ENCODE measurements at regions not wholly inside any gene's neighbourhood (a gene's known extent, or its start where the extent isn't known, plus 50 kb on each side); places are given as distances from the start of the nearest gene placed in this dataset.

DNA sequence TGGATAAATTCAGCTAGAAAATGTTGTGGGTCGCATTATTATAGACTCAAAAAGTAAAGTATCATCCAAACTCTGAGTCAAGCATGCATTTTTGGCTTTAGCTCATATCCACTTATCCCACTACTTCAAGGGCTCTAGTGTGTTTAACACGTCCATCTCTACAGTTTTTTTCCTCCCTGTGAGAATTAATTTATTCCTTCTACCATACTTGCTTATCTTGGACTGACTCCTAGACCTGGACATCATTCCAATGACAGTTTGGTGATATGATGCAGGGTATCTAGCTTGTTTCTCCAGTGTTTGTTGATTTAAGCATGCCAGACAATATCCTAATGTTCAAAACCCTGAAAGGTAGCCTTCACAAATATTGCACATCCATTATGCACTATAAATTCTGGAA, 1037.1 kb upstream of the INTU start:
- Histone ChIP-seq H3K27ac (ENCODE audit: extremely low read length, insufficient read depth, low read length) (no peak overlapping the region), H3K27me3 (ENCODE audit: control insufficient read depth in 1 of 2, insufficient read depth in 2 of 2, low read length in 2 of 2) (no peaks in the 10 kb centered on the region), H3K9me3 (ENCODE audit: low read length) (no peaks in the 10 kb centered on the region), H3K4me2 (ENCODE audit: low read depth, low read length) (no peak overlapping the region), H3K9ac (ENCODE audit: insufficient read depth, low read depth, low read length) (no peak overlapping the region), H2AFZ (ENCODE audit: low read length) (no peak overlapping the region), H3K4me1 (ENCODE audit: insufficient read depth, low read length) (no peaks in the 10 kb centered on the region), H3K36me3 (replicated peaks in 1 of 2; ENCODE audit: control insufficient read depth in 1 of 2, insufficient read depth in 2 of 2, low read length in 2 of 2) (no peaks in the 10 kb centered on the region), H3K4me3 (replicated peaks in 1 of 3; ENCODE audit: insufficient read depth in 1 of 3, low read depth in 2 of 3, low read length in 3 of 3) (no peak overlapping the region), H4K20me1 (ENCODE audit: insufficient read depth, low read length) (no peaks in the 10 kb centered on the region), H3K79me2 (ENCODE audit: insufficient read depth, low read length) (no peaks in the 10 kb centered on the region)
- intact Hi-C loops (cut with micrococcal nuclease; ENCODE audit: unreplicated experiment) (no loop called here), in situ Hi-C loops (cut with HindIII; ENCODE audit: extremely low pct_ligation_motif_present, low pct_unique_long_range_greater_than_20kb) (no loop called here)
- no peak for FAIRE-seq
- TF ChIP-seq ZMYM3 (CRISPR knock-in tag; IDR thresholded peaks at IDR 0.05) (no peak), AKAP8 (CRISPR knock-in tag; IDR thresholded peaks at IDR 0.05) (no peak), ZFP1 (CRISPR knock-in tag; IDR thresholded peaks at IDR 0.05) (no peak), AGO1 (IDR thresholded peaks at IDR 0.05; ENCODE audit: low read depth, low read length, poor library complexity, severe bottlenecking) (no peak), NR2F2 (IDR thresholded peaks at IDR 0.05; ENCODE audit: borderline replicate concordance, low read depth) (no peak), TOPORS (CRISPR knock-in tag; IDR thresholded peaks at IDR 0.05) (no peak), ARNTL (CRISPR knock-in tag; IDR thresholded peaks at IDR 0.05) (no peak), RBM39 (IDR thresholded peaks at IDR 0.05; ENCODE audit: low read depth, low read length, poor library complexity, severe bottlenecking) (no peak), DNMT1 (CRISPR knock-in tag; IDR thresholded peaks at IDR 0.05) (no peak), FIP1L1 (IDR thresholded peaks at IDR 0.05; ENCODE audit: borderline replicate concordance, insufficient read depth, low read depth, low read length) (no peak), HNRNPUL1 (IDR thresholded peaks at IDR 0.05; ENCODE audit: low read depth, low read length) (no peak), ZBTB3 (CRISPR knock-in tag; IDR thresholded peaks at IDR 0.05; ENCODE audit: borderline replicate concordance, low read depth) (no peak), ZNF274 (CRISPR knock-in tag; IDR thresholded peaks at IDR 0.05) (no peak), MTA3 (CRISPR knock-in tag; IDR thresholded peaks at IDR 0.05) (no peak), ZNF839 (CRISPR knock-in tag; IDR thresholded peaks at IDR 0.05; ENCODE audit: borderline replicate concordance) (no peak), EHMT2 (IDR thresholded peaks at IDR 0.05; ENCODE audit: borderline replicate concordance, low read depth, low read length) (no peak), SALL1 (CRISPR knock-in tag; IDR thresholded peaks at IDR 0.05) (no peak), ZNF382 (CRISPR knock-in tag; IDR thresholded peaks at IDR 0.05; ENCODE audit: borderline replicate concordance) (no peak), YEATS4 (CRISPR knock-in tag; IDR thresholded peaks at IDR 0.05; ENCODE audit: borderline replicate concordance) (no peak)
- ATAC-seq: no peak
- BruUV-seq (replicated peaks): no TSS peak
- WGBS (ENCODE audit: low lambda C conversion rate): 10% methylated on average over 2 of the region's 2 CpGs
- CTCF ChIA-PET (ENCODE audit: low intra/inter-chr PET ratio, low total read pairs): no interaction called here
- no peak for DNase-seq (ENCODE audit: low spot score)
- POLR2A ChIA-PET: no interaction called here
